Stimulated activated CD8-positive, alpha-beta memory T cell treated with anti-CD3 and anti-CD28 coated beads, Interleukin-15, amount 100 ng/mL, for 4 hours (primary cell): ENCODE measurements at regions not wholly inside any gene's neighbourhood (a gene's known extent, or its start where the extent isn't known, plus 50 kb on each side); places are given as distances from the start of the nearest gene placed in this dataset.

Source experiments
- DNase-seq, 2 donors: peaks; one replicate each; pipeline ENCODE4 v3.0.0-alpha.2; 2020; ENCODE audit warnings: low read depth in 2 of 2

GRCh38 chr10:2633630-2634029 is 433.7 kb upstream of the PFKP start:
- no peak for DNase-seq

GRCh38 chr10:2631557-2632205 is 435.7 kb upstream of the PFKP start:
- no peak for DNase-seq

- DNase-seq = no peak
Measured at GRCh38 chr10:2628705-2629104, 438.6 kb upstream of the PFKP start.

- DNase-seq = no peak
Measured at GRCh38 chr10:2627969-2628368, 439.4 kb upstream of the PFKP start.

- no peak for DNase-seq
Measured at GRCh38 chr10:2625094-2625493, 442.3 kb upstream of the PFKP start.

- no peak for DNase-seq
Measured at GRCh38 chr10:2623675-2624274, 443.6 kb upstream of the PFKP start.

- DNase-seq = no peak
Measured at GRCh38 chr10:2620827-2621521, 446.4 kb upstream of the PFKP start.

GRCh38 chr10:2619916-2620315 is 447.4 kb upstream of the PFKP start:
- DNase-seq = no peak

GRCh38 chr10:2619472-2619871 is 447.9 kb upstream of the PFKP start:
- DNase-seq = no peak

GRCh38 chr10:2618690-2619089 is 448.7 kb upstream of the PFKP start:
- no peak for DNase-seq

- DNase-seq = no peak
Measured at GRCh38 chr10:2616215-2616614, 451.1 kb upstream of the PFKP start.

GRCh38 chr10:2611603-2612002 is 455.7 kb upstream of the PFKP start:
- DNase-seq = no peak

- DNase-seq = no peak
Measured at GRCh38 chr10:2610946-2611345, 456.4 kb upstream of the PFKP start.

- DNase-seq = no peak
Measured at GRCh38 chr10:2604891-2605290, 462.5 kb upstream of the PFKP start.

- no peak for DNase-seq
Measured at GRCh38 chr10:2599571-2599970, 467.8 kb upstream of the PFKP start.

GRCh38 chr10:2592360-2593160 is 474.8 kb upstream of the PFKP start:
- no peak for DNase-seq

GRCh38 chr10:2589196-2589595 is 478.2 kb upstream of the PFKP start:
- no peak for DNase-seq

- no peak for DNase-seq
Measured at GRCh38 chr10:2584385-2584784, 483.0 kb upstream of the PFKP start.

GRCh38 chr10:2576892-2577291 is 490.5 kb upstream of the PFKP start:
- DNase-seq = no peak

- DNase-seq = no peak
Measured at GRCh38 chr10:2575460-2575859, 491.9 kb upstream of the PFKP start.

- no peak for DNase-seq
Measured at GRCh38 chr10:2572611-2573010, 494.7 kb upstream of the PFKP start.

GRCh38 chr10:2556883-2557282 is 510.5 kb upstream of the PFKP start:
- DNase-seq = no peak

GRCh38 chr10:2548071-2548470 is 519.3 kb upstream of the PFKP start:
- no peak for DNase-seq
